Liver (tissue), 3 donors: ENCODE measurements at regions not wholly inside any gene's neighbourhood (a gene's known extent, or its start where the extent isn't known, plus 50 kb on each side); places are given as distances from the start of the nearest gene placed in this dataset.
"Not testable (repeated sequence)": the region's sequence is repeated elsewhere in the genome, so short reads cannot be mapped to it uniquely, and the experiment has no call there.

Experiments
- FOXA1 ChIP-seq: IDR thresholded peaks from 2 replicates; pipeline ENCODE4 v1.6.1; 2016; ENCODE audit warnings: antibody characterized with exemption
- GABPA ChIP-seq, 2 donors: IDR thresholded peaks in 1 of 2; conservative IDR thresholded peaks in 1 of 2; 2 replicates each; pipeline ENCODE4 v1.6.1; 2016; ENCODE audit warnings: antibody characterized with exemption in 2 of 2, mild to moderate bottlenecking in 1 of 2, moderate library complexity in 1 of 2
- HNF4G ChIP-seq: IDR thresholded peaks from 2 replicates; pipeline ENCODE4 v1.6.1; 2016; ENCODE audit warnings: antibody characterized with exemption
- TF ChIP-seq, protein P1 (sequence below): fragments of 150-350 bp; IDR thresholded peaks from 2 replicates; pipeline ENCODE4 v1.5.1; 2017; ENCODE audit warnings: improper control_type of control experiment, low read depth, low read length; ENCODE audit not compliant: missing input control
- TF ChIP-seq, protein P2 (sequence below): IDR thresholded peaks from 2 replicates; pipeline ENCODE4 v1.6.1; 2016; ENCODE audit warnings: antibody characterized with exemption, mild to moderate bottlenecking
- TF ChIP-seq, protein P3 (sequence below): IDR thresholded peaks from 2 replicates; pipeline ENCODE4 v1.6.1; 2016; ENCODE audit warnings: antibody characterized with exemption
- donor health status: healthy.
- donor health status: healthy.

DNA sequence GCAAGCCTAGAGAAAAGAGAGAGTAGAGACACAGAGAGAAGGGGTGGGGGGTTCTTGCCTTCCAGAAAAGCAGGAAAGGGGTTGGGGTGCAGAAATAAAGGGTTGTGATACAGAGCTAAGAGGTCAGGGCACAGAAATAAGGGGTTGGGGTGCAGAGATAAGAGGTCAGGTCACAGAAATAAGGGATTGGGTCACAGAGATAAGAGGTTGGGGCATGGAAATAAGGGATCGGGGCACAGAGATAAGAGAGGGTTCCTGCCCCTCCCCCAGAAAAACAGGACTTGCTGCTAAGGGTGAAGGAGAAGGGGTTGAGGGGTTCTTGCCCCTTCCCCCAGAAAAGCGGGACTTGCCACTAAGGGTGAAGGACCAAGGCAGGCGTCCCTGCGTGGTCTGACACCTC, 189.6 kb upstream of the FRG2C start:
- TF ChIP-seq, protein P1, sequence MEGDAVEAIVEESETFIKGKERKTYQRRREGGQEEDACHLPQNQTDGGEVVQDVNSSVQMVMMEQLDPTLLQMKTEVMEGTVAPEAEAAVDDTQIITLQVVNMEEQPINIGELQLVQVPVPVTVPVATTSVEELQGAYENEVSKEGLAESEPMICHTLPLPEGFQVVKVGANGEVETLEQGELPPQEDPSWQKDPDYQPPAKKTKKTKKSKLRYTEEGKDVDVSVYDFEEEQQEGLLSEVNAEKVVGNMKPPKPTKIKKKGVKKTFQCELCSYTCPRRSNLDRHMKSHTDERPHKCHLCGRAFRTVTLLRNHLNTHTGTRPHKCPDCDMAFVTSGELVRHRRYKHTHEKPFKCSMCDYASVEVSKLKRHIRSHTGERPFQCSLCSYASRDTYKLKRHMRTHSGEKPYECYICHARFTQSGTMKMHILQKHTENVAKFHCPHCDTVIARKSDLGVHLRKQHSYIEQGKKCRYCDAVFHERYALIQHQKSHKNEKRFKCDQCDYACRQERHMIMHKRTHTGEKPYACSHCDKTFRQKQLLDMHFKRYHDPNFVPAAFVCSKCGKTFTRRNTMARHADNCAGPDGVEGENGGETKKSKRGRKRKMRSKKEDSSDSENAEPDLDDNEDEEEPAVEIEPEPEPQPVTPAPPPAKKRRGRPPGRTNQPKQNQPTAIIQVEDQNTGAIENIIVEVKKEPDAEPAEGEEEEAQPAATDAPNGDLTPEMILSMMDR: not testable (repeated sequence)
- TF ChIP-seq, protein P2, sequence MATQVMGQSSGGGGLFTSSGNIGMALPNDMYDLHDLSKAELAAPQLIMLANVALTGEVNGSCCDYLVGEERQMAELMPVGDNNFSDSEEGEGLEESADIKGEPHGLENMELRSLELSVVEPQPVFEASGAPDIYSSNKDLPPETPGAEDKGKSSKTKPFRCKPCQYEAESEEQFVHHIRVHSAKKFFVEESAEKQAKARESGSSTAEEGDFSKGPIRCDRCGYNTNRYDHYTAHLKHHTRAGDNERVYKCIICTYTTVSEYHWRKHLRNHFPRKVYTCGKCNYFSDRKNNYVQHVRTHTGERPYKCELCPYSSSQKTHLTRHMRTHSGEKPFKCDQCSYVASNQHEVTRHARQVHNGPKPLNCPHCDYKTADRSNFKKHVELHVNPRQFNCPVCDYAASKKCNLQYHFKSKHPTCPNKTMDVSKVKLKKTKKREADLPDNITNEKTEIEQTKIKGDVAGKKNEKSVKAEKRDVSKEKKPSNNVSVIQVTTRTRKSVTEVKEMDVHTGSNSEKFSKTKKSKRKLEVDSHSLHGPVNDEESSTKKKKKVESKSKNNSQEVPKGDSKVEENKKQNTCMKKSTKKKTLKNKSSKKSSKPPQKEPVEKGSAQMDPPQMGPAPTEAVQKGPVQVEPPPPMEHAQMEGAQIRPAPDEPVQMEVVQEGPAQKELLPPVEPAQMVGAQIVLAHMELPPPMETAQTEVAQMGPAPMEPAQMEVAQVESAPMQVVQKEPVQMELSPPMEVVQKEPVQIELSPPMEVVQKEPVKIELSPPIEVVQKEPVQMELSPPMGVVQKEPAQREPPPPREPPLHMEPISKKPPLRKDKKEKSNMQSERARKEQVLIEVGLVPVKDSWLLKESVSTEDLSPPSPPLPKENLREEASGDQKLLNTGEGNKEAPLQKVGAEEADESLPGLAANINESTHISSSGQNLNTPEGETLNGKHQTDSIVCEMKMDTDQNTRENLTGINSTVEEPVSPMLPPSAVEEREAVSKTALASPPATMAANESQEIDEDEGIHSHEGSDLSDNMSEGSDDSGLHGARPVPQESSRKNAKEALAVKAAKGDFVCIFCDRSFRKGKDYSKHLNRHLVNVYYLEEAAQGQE: not testable (repeated sequence)
- not testable (repeated sequence) for TF ChIP-seq FOXA1; HNF4G; GABPA (IDR thresholded peaks at IDR 0.05 in 1 of 2, conservative IDR thresholded peaks at IDR 0.05 in 1 of 2)
- TF ChIP-seq, protein P3, sequence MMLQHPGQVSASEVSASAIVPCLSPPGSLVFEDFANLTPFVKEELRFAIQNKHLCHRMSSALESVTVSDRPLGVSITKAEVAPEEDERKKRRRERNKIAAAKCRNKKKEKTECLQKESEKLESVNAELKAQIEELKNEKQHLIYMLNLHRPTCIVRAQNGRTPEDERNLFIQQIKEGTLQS: not testable (repeated sequence)
